IMR-90 (cell line): ENCODE measurements at regions not wholly inside any gene's neighbourhood (a gene's known extent, or its start where the extent isn't known, plus 50 kb on each side); places are given as distances from the start of the nearest gene placed in this dataset.

Experiments used
- ATAC-seq: fragments of 200-7000 bp; cut with Tn5 transposase; 2 replicates; pipeline ENCODE4 v1.9.1; 2020; ENCODE audit warnings: low read depth, mild to moderate bottlenecking, moderate library complexity
- BruUV-seq: library from RNA; stranded (reverse); fragments of 400-500 nt; replicated peaks from 2 replicates; lab custom pipeline; 2021; lab: Mats Ljungman, UMichigan
- CTCF ChIA-PET: fragments of 300-600 bp; formaldehyde crosslinking; extraction: SDS; loops from one replicate; lab custom pipeline; 2021; ENCODE audit warnings: antibody characterized with exemption; lab: Yijun Ruan, JAX
- POLR2A ChIA-PET: fragments of 300-600 bp; sonication (Branson Sonifier 250); formaldehyde crosslinking; loops from one replicate; lab custom pipeline; 2022; ENCODE audit warnings: antibody characterized with exemption; ENCODE audit not compliant: unreplicated experiment; lab: Charles Lee
- DNase-seq: peaks from one replicate; pipeline ENCODE4 v3.0.0; 2013
- H2AFZ ChIP-seq: replicated peaks from 2 replicates; pipeline ENCODE3; 2013; ENCODE audit warnings: low read length, mild to moderate bottlenecking; ENCODE audit not compliant: poor library complexity
- H2AK5ac ChIP-seq: 2 replicates; pipeline ENCODE4 v1.6.1; 2013; ENCODE audit warnings: low read depth, low read length, inconsistent platforms
- H2AK9ac ChIP-seq: replicated peaks from 2 replicates; pipeline ENCODE3; 2013; ENCODE audit warnings: mild to moderate bottlenecking, low read depth, low read length, moderate library complexity; ENCODE audit not compliant: poor library complexity
- H2BK120ac ChIP-seq: 2 replicates; pipeline ENCODE4 v1.6.1; 2013; ENCODE audit warnings: low read depth, low read length, inconsistent platforms
- H2BK15ac ChIP-seq: 3 replicates; pipeline ENCODE4 v1.6.1; 2013; ENCODE audit warnings: low read depth, low read length, inconsistent platforms
- H2BK20ac ChIP-seq: 2 replicates; pipeline ENCODE4 v1.6.1; 2013; ENCODE audit warnings: low read depth, mild to moderate bottlenecking, inconsistent platforms, low read length, moderate library complexity
- H2BK5ac ChIP-seq: 2 replicates; pipeline ENCODE4 v1.6.1; 2013; ENCODE audit warnings: mild to moderate bottlenecking, low read depth, low read length, inconsistent platforms; ENCODE audit not compliant: poor library complexity, severe bottlenecking
- H3K14ac ChIP-seq: replicated peaks from 2 replicates; pipeline ENCODE4 v1.6.1; 2013; ENCODE audit warnings: low read depth, low read length, inconsistent platforms
- H3K18ac ChIP-seq: 2 replicates; pipeline ENCODE4 v1.6.1; 2013; ENCODE audit warnings: low read depth, low read length, control low read depth
- H3K23ac ChIP-seq: 2 replicates; pipeline ENCODE4 v1.6.1; 2013; ENCODE audit warnings: low read depth, low read length, inconsistent platforms
- H3K27ac ChIP-seq: 2 replicates; pipeline ENCODE4 v1.5.1; 2013; ENCODE audit warnings: mild to moderate bottlenecking, control low read depth, low read length; ENCODE audit not compliant: insufficient read depth
- H3K27me3 ChIP-seq: 2 replicates; pipeline ENCODE4 v1.6.1; 2013; ENCODE audit warnings: low read length; ENCODE audit not compliant: control insufficient read depth, insufficient read depth
- H3K36me3 ChIP-seq: 2 replicates; pipeline ENCODE4 v1.6.1; 2013; ENCODE audit warnings: low read length, mixed read lengths; ENCODE audit not compliant: control insufficient read depth, insufficient read depth
- H3K4ac ChIP-seq: 2 replicates; pipeline ENCODE4 v1.6.1; 2013; ENCODE audit warnings: low read depth, low read length, inconsistent platforms
- H3K4me1 ChIP-seq: 2 replicates; pipeline ENCODE4 v1.6.1; 2013; ENCODE audit warnings: low read length, mixed read lengths; ENCODE audit not compliant: control insufficient read depth, insufficient read depth
- H3K4me2 ChIP-seq: 2 replicates; pipeline ENCODE4 v1.6.1; 2013; ENCODE audit warnings: low read depth, mild to moderate bottlenecking, control low read depth, low read length, moderate library complexity
- H3K4me3 ChIP-seq: 2 replicates; pipeline ENCODE4 v1.5.1; 2013; ENCODE audit warnings: low read depth, mild to moderate bottlenecking, control low read depth, low read length, moderate library complexity; ENCODE audit not compliant: insufficient read depth
- H3K56ac ChIP-seq: 2 replicates; pipeline ENCODE4 v1.6.1; 2013; ENCODE audit warnings: low read length, inconsistent platforms; ENCODE audit not compliant: insufficient read depth; ENCODE audit errors: extremely low read depth
- H3K79me1 ChIP-seq, 2 experiments: 2 replicates each; pipeline ENCODE4 v1.6.1; 2013; ENCODE audit warnings: low read length in 2 of 2, inconsistent platforms in 1 of 2, low read depth in 1 of 2
- H3K9ac ChIP-seq: 2 replicates; pipeline ENCODE4 v1.6.1; 2013; ENCODE audit warnings: low read depth, low read length, control low read depth
- H3K9me1 ChIP-seq: 2 replicates; pipeline ENCODE4 v1.6.1; 2013; ENCODE audit warnings: low read length, inconsistent platforms; ENCODE audit not compliant: insufficient read depth
- H3K9me3 ChIP-seq: 2 replicates; pipeline ENCODE4 v1.6.1; 2013; ENCODE audit warnings: low read length; ENCODE audit not compliant: control insufficient read depth, insufficient read depth
- H4K20me1 ChIP-seq: 2 replicates; pipeline ENCODE4 v1.6.1; 2013; ENCODE audit warnings: low read length, inconsistent platforms; ENCODE audit not compliant: insufficient read depth
- H4K5ac ChIP-seq: 2 replicates; pipeline ENCODE4 v1.6.1; 2013; ENCODE audit warnings: mild to moderate bottlenecking, low read depth, low read length, control low read depth
- H4K8ac ChIP-seq, 2 experiments: 2 replicates each; pipeline ENCODE4 v1.6.1; 2013; ENCODE audit warnings: low read depth in 2 of 2, low read length in 2 of 2, control low read depth in 1 of 2, inconsistent platforms in 1 of 2
- H4K91ac ChIP-seq: 2 replicates; pipeline ENCODE4 v1.6.1; 2013; ENCODE audit warnings: low read depth, low read length, inconsistent platforms; ENCODE audit not compliant: insufficient read depth
- FOS ChIP-seq: fragments of 150-350 bp; IDR thresholded peaks from 2 replicates; pipeline ENCODE4 v1.6.1; 2016; ENCODE audit warnings: low read depth, low read length
- MAFK ChIP-seq: IDR thresholded peaks from 2 replicates; pipeline ENCODE4 v1.6.1; 2012; ENCODE audit warnings: low read depth, low read length, improper control_type of control experiment
- MXI1 ChIP-seq: IDR thresholded peaks from 2 replicates; pipeline ENCODE4 v1.6.1; 2012; ENCODE audit warnings: low read depth, mild to moderate bottlenecking, low read length, moderate library complexity, borderline replicate concordance
- RAD21 ChIP-seq: IDR thresholded peaks from 2 replicates; pipeline ENCODE4 v1.6.1; 2012; ENCODE audit warnings: low read length, improper control_type of control experiment
- WGBS, 2 experiments: methylation state at CpG; one replicate each; pipeline versions ENCODE4 v1.1.5 to v1.1.7; 2013; ENCODE audit warnings: missing lambda C conversion rate in 2 of 2; ENCODE audit not compliant: insufficient read length in 1 of 2; ENCODE audit errors: extremely low coverage in 2 of 2; 5-methylcytosine and 5-hydroxymethylcytosine counted together
- dilution Hi-C: fragments of 300-500 bp; cut with HindIII; formaldehyde crosslinking; loops from one replicate; pipeline ENCODE4 v1.14.3; 2018; ENCODE audit warnings: low sequenced_read_pairs; ENCODE audit not compliant: unreplicated experiment
- in situ Hi-C: fragments of 300-500 bp; cut with MboI; formaldehyde crosslinking; loops from 3 replicates; pipeline ENCODE4 v1.14.3; 2019; ENCODE audit warnings: low sequenced_read_pairs, inconsistent platforms, mixed read lengths
- intact Hi-C: fragments of 100-400 bp; cut with micrococcal nuclease; formaldehyde crosslinking; loops from 2 replicates; pipeline ENCODE4 v1.10.0; 2022
- TF ChIP-seq, protein P1 (sequence below): fragments of 150-350 bp; IDR thresholded peaks from 2 replicates; pipeline ENCODE4 v1.6.1; 2016; ENCODE audit warnings: low read depth, mild to moderate bottlenecking, low read length, moderate library complexity, borderline replicate concordance
- TF ChIP-seq, protein P2 (sequence below): fragments of 150-350 bp; IDR thresholded peaks from 2 replicates; pipeline ENCODE4 v1.6.1; 2017; ENCODE audit warnings: mild to moderate bottlenecking, antibody characterized with exemption, low read length, low read depth

DNA sequence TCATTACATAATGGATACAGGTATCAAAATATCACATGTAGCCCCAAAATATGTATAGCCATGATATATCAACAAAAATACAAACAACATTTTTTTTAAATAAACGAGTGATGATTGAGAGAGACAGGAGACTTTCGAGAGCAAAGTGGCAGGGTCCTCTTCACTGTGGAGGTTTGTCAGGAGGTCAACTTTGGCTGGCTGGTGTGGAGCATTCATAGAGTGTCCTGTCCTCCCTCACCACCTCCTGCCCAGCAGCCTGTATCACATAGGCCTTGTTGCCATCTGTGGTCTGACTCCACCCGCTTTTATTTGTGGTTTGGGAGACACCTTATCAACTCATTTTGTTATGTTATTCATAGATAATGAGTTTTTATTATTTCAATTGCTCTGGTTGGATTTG lies 206.9 kb downstream of the SYK start:
- H3K56ac ChIP-seq: no peak overlapping the region
- no peak overlapping the region for H3K23ac ChIP-seq
- no peak overlapping the region for H3K27ac ChIP-seq
- no peak overlapping the region for H3K4ac ChIP-seq
- no peaks in the 10 kb centered on the region for H3K36me3 ChIP-seq
- H3K79me1 ChIP-seq: no peaks in the 10 kb centered on the region
- in situ Hi-C loops: no loop called here
- H4K91ac ChIP-seq: no peak overlapping the region
- H3K9me3 ChIP-seq: peaks cover 4% of the 10 kb centered on the region; the same call in 1 of the 2 replicates
- H3K27me3 ChIP-seq: no peaks in the 10 kb centered on the region
- no peak overlapping the region for H2BK20ac ChIP-seq
- no peak for DNase-seq
- no peak overlapping the region for H2AFZ ChIP-seq
- H3K4me1 ChIP-seq: no peaks in the 10 kb centered on the region
- ChIA-PET CTCF (no interaction called here), POLR2A (no interaction called here)
- H4K20me1 ChIP-seq: no peaks in the 10 kb centered on the region
- dilution Hi-C loops: no loop called here
- no peaks in the 10 kb centered on the region for H3K9me1 ChIP-seq
- H3K9ac ChIP-seq: no peak overlapping the region
- WGBS, 2 experiments: no CpG with 5 or more reads among the region's 3 CpGs
- no peak overlapping the region for H2BK15ac ChIP-seq
- H2AK9ac ChIP-seq: no peak overlapping the region
- H4K8ac ChIP-seq: no peak overlapping the region
- no peak for TF ChIP-seq FOS
- TF ChIP-seq, protein P1, sequence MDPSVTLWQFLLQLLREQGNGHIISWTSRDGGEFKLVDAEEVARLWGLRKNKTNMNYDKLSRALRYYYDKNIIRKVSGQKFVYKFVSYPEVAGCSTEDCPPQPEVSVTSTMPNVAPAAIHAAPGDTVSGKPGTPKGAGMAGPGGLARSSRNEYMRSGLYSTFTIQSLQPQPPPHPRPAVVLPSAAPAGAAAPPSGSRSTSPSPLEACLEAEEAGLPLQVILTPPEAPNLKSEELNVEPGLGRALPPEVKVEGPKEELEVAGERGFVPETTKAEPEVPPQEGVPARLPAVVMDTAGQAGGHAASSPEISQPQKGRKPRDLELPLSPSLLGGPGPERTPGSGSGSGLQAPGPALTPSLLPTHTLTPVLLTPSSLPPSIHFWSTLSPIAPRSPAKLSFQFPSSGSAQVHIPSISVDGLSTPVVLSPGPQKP: no peak
- no peak for TF ChIP-seq RAD21
- no peak for TF ChIP-seq MAFK
- TF ChIP-seq, protein P2, sequence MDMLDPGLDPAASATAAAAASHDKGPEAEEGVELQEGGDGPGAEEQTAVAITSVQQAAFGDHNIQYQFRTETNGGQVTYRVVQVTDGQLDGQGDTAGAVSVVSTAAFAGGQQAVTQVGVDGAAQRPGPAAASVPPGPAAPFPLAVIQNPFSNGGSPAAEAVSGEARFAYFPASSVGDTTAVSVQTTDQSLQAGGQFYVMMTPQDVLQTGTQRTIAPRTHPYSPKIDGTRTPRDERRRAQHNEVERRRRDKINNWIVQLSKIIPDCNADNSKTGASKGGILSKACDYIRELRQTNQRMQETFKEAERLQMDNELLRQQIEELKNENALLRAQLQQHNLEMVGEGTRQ: no peak
- no peak for TF ChIP-seq MXI1
- no peak overlapping the region for H3K4me3 ChIP-seq
- no peak for ATAC-seq
- BruUV-seq: no TSS peak
- no peak overlapping the region for H2BK5ac ChIP-seq
- H3K18ac ChIP-seq: no peak overlapping the region
- intact Hi-C loops: no loop called here
- H3K14ac ChIP-seq: no peak overlapping the region
- no peak overlapping the region for H3K4me2 ChIP-seq
- no peak overlapping the region for H4K5ac ChIP-seq
- H2BK120ac ChIP-seq: no peak overlapping the region
- H2AK5ac ChIP-seq: no peak overlapping the region
